T47D (cell line): ENCODE measurements at regions not wholly inside any gene's neighbourhood (a gene's known extent, or its start where the extent isn't known, plus 50 kb on each side); places are given as distances from the start of the nearest gene placed in this dataset.
A peak's percentile ranks its signal among the peaks of the same experiment; 100 is the strongest.

ENCODE experiments used
- DNase-seq, 2 experiments: peaks; one replicate each; pipeline versions ENCODE4 v3.0.0 to v3.0.0-alpha.2; 2011 to 2012; ENCODE audit warnings: low read depth in 1 of 2, low spot score in 1 of 2
- JUND ChIP-seq: IDR thresholded peaks from 2 replicates; pipeline ENCODE4 v1.6.1; 2012; ENCODE audit warnings: low read depth
- in situ Hi-C: cut with HindIII; loops from 2 replicates; pipeline ENCODE4 v1.10.0; 2016; ENCODE audit warnings: low sequenced_read_pairs, low pct_unique_long_range_greater_than_20kb

- no peak for DNase-seq
- in situ Hi-C loops, result no loop called here
- no peak for TF ChIP-seq JUND
Observed at GRCh38 chr19:31175564-31176348, 173.5 kb downstream of the TSHZ3 start.

- in situ Hi-C loops, result no loop called here
- no peak for TF ChIP-seq JUND
- no peak for DNase-seq
Observed at GRCh38 chr19:31174948-31175347, 174.3 kb downstream of the TSHZ3 start.

- no peak for TF ChIP-seq JUND
- in situ Hi-C loops, result no loop called here
- no peak for DNase-seq
Observed at GRCh38 chr19:31173991-31174390, 175.2 kb downstream of the TSHZ3 start.

- no peak for TF ChIP-seq JUND
- no peak for DNase-seq
- in situ Hi-C loops, result no loop called here
Observed at GRCh38 chr19:31171936-31172335, 177.3 kb downstream of the TSHZ3 start.

- in situ Hi-C loops, result no loop called here
- TF ChIP-seq JUND, result no peak
- no peak for DNase-seq
Observed at GRCh38 chr19:31170046-31170445, 179.2 kb downstream of the TSHZ3 start.

- in situ Hi-C loops, result no loop called here
- no peak for TF ChIP-seq JUND
- no peak for DNase-seq
Observed at GRCh38 chr19:31168106-31168625, 181.1 kb downstream of the TSHZ3 start.

GRCh38 chr19:31167690-31168089 lies 181.5 kb downstream of the TSHZ3 start:
- in situ Hi-C loops, result no loop called here
- no peak for TF ChIP-seq JUND
- no peak for DNase-seq

GRCh38 chr19:31166206-31166605 lies 183.0 kb downstream of the TSHZ3 start:
- TF ChIP-seq JUND, result no peak
- DNase-seq, result no peak
- in situ Hi-C loops, result no loop called here

GRCh38 chr19:31164791-31165251 lies 184.4 kb downstream of the TSHZ3 start:
- no peak for DNase-seq
- in situ Hi-C loops, result no loop called here
- no peak for TF ChIP-seq JUND

GRCh38 chr19:31160336-31160926 lies 188.8 kb downstream of the TSHZ3 start:
- in situ Hi-C loops, result no loop called here
- TF ChIP-seq JUND, result no peak
- no peak for DNase-seq

- DNase-seq, result peak in 1 of 2 experiments; percentile 30
- TF ChIP-seq JUND, result no peak
Observed at GRCh38 chr19:31154021-31154420, 195.2 kb downstream of the TSHZ3 start.

GRCh38 chr19:31152906-31153305 lies 196.3 kb downstream of the TSHZ3 start:
- in situ Hi-C loops, result no loop called here
- no peak for TF ChIP-seq JUND
- no peak for DNase-seq

More at GRCh38 chr19:31154021-31154420, 195.2 kb downstream of the TSHZ3 start:
- in situ Hi-C loops, result no loop called here

GRCh38 chr19:31149441-31149941 lies 199.7 kb downstream of the TSHZ3 start:
- no peak for TF ChIP-seq JUND
- in situ Hi-C loops, result no loop called here
- DNase-seq, result no peak

GRCh38 chr19:31148671-31149070 lies 200.6 kb downstream of the TSHZ3 start:
- in situ Hi-C loops, result no loop called here
- DNase-seq, result no peak
- no peak for TF ChIP-seq JUND
